ENCODE measurements at regions not wholly inside any gene's neighbourhood (a gene's known extent, or its start where the extent isn't known, plus 50 kb on each side); places are given as distances from the start of the nearest gene placed in this dataset.

GRCh38 chr4:31069151-31069550 lies 349.0 kb downstream of the PCDH7 start:
- no peak for TF ChIP-seq CTCF (IDR thresholded peaks at IDR 0.05; ENCODE audit: unreplicated experiment in 3 of 3)
- H3K36me3 Mint-ChIP-seq (ENCODE audit: low read depth): no peaks in the 10 kb centered on the region
- peak overlapping the region in 2 of 3 experiments; percentile 12 to 53 for H3K27ac Mint-ChIP-seq
- no peak overlapping the region for H3K4me3 Mint-ChIP-seq
- H3K4me1 Mint-ChIP-seq: peaks cover 29% of the 10 kb centered on the region
- no peaks in the 10 kb centered on the region for H3K9me3 Mint-ChIP-seq
- no peaks in the 10 kb centered on the region for H3K27me3 Mint-ChIP-seq (ENCODE audit: low read depth)

- no peak for TF ChIP-seq CTCF (IDR thresholded peaks at IDR 0.05; ENCODE audit: unreplicated experiment in 3 of 3)
- no peaks in the 10 kb centered on the region for H3K9me3 Mint-ChIP-seq
- H3K4me3 Mint-ChIP-seq: no peak overlapping the region
- H3K27me3 Mint-ChIP-seq (ENCODE audit: low read depth): no peaks in the 10 kb centered on the region
- H3K4me1 Mint-ChIP-seq: peaks cover 29% of the 10 kb centered on the region
- no peak overlapping the region for H3K27ac Mint-ChIP-seq
- H3K36me3 Mint-ChIP-seq (ENCODE audit: low read depth): no peaks in the 10 kb centered on the region
Observed at GRCh38 chr4:31071508-31072486, 351.6 kb downstream of the PCDH7 start.

- no peaks in the 10 kb centered on the region for H3K36me3 Mint-ChIP-seq (ENCODE audit: low read depth)
- no peak overlapping the region for H3K4me3 Mint-ChIP-seq
- no peak for TF ChIP-seq CTCF (IDR thresholded peaks at IDR 0.05; ENCODE audit: unreplicated experiment in 3 of 3)
- peaks cover 11% of the 10 kb centered on the region for H3K4me1 Mint-ChIP-seq
- no peak overlapping the region for H3K27ac Mint-ChIP-seq
- H3K27me3 Mint-ChIP-seq (ENCODE audit: low read depth): no peaks in the 10 kb centered on the region
- no peaks in the 10 kb centered on the region for H3K9me3 Mint-ChIP-seq
Observed at GRCh38 chr4:31075969-31076368, 355.8 kb downstream of the PCDH7 start.

- no peaks in the 10 kb centered on the region for H3K4me1 Mint-ChIP-seq
- H3K9me3 Mint-ChIP-seq: no peaks in the 10 kb centered on the region
- no peak overlapping the region for H3K27ac Mint-ChIP-seq
- no peaks in the 10 kb centered on the region for H3K36me3 Mint-ChIP-seq (ENCODE audit: low read depth)
- no peak overlapping the region for H3K4me3 Mint-ChIP-seq
- no peak for TF ChIP-seq CTCF (IDR thresholded peaks at IDR 0.05; ENCODE audit: unreplicated experiment in 3 of 3)
- H3K27me3 Mint-ChIP-seq (ENCODE audit: low read depth): no peaks in the 10 kb centered on the region
Observed at GRCh38 chr4:31078661-31079060, 358.5 kb downstream of the PCDH7 start.

- TF ChIP-seq CTCF (IDR thresholded peaks at IDR 0.05; ENCODE audit: unreplicated experiment in 3 of 3): no peak
- no peak overlapping the region for H3K27ac Mint-ChIP-seq
- H3K36me3 Mint-ChIP-seq (ENCODE audit: low read depth): no peaks in the 10 kb centered on the region
Observed at GRCh38 chr4:31080887-31081286, 360.7 kb downstream of the PCDH7 start.

GRCh38 chr4:31081366-31081765 lies 361.2 kb downstream of the PCDH7 start:
- TF ChIP-seq CTCF (IDR thresholded peaks at IDR 0.05; ENCODE audit: unreplicated experiment in 3 of 3): no peak
- Mint-ChIP-seq H3K9me3 (no peaks in the 10 kb centered on the region), H3K36me3 (ENCODE audit: low read depth) (no peaks in the 10 kb centered on the region), H3K27me3 (ENCODE audit: low read depth) (no peaks in the 10 kb centered on the region), H3K4me3 (no peak overlapping the region), H3K4me1 (peaks cover 15% of the 10 kb centered on the region), H3K27ac (no peak overlapping the region)

More at GRCh38 chr4:31080887-31081286, 360.7 kb downstream of the PCDH7 start:
- H3K9me3 Mint-ChIP-seq: no peaks in the 10 kb centered on the region
- no peaks in the 10 kb centered on the region for H3K27me3 Mint-ChIP-seq (ENCODE audit: low read depth)
- H3K4me1 Mint-ChIP-seq: peaks cover 14% of the 10 kb centered on the region
- no peak overlapping the region for H3K4me3 Mint-ChIP-seq

Data from nephron (organoid).